ENCODE measurements at regions not wholly inside any gene's neighbourhood (a gene's known extent, or its start where the extent isn't known, plus 50 kb on each side); places are given as distances from the start of the nearest gene placed in this dataset.

DNA sequence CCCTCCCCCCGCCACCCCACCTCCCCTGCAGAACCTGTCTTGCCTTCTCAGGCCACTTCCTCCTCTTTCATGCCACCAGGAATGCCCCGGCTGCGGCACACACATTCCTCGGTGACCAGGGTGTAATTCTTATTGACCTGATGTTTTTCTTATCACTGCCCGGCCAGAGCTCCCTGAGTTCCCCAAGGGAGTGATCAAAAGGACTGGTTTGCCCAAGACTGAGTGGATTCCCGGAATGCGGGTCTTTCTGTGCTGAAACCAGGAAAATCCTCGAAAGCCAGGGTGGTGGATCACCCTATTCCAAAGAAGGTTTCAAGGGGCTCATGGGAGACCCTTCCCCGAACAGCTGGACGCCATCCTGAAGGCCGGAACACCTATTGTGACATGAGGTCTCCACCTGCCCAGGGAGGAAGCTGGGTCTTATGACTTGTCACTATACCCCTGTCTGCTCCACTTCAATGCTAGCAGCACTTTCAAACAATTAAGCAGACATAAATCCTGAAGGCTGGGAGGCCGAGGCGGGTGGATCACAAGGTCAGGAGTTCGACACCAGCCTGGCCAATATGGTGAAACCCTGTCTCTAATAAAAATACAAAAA is 53.0 kb upstream of the RPL38 start:
- DNase-seq = no peak

GRCh38 chr17:74151551-74152315 is 51.7 kb upstream of the RPL38 start:
- DNase-seq = no peak

GRCh38 chr17:74152591-74153455 is 50.7 kb upstream of the RPL38 start:
- DNase-seq = no peak

- DNase-seq = no peak
Measured at GRCh38 chr17:74153456-74153810, 50.0 kb upstream of the RPL38 start.

Data from activated effector memory CD4-positive, alpha-beta T cell treated with anti-CD3 and anti-CD28 coated beads, Interleukin-2, amount 50 U/mL, for 16 hours (primary cell).